IMR-90 (cell line): ENCODE measurements at regions not wholly inside any gene's neighbourhood (a gene's known extent, or its start where the extent isn't known, plus 50 kb on each side); places are given as distances from the start of the nearest gene placed in this dataset.

Experiments used
- ATAC-seq: fragments of 200-7000 bp; cut with Tn5 transposase; 2 replicates; pipeline ENCODE4 v1.9.1; 2020; ENCODE audit warnings: low read depth, mild to moderate bottlenecking, moderate library complexity
- BruUV-seq: library from RNA; stranded (reverse); fragments of 400-500 nt; replicated peaks from 2 replicates; lab custom pipeline; 2021; lab: Mats Ljungman, UMichigan
- CTCF ChIA-PET: fragments of 300-600 bp; formaldehyde crosslinking; extraction: SDS; loops from one replicate; lab custom pipeline; 2021; ENCODE audit warnings: antibody characterized with exemption; lab: Yijun Ruan, JAX
- POLR2A ChIA-PET: fragments of 300-600 bp; sonication (Branson Sonifier 250); formaldehyde crosslinking; loops from one replicate; lab custom pipeline; 2022; ENCODE audit warnings: antibody characterized with exemption; ENCODE audit not compliant: unreplicated experiment; lab: Charles Lee
- DNase-seq: peaks from one replicate; pipeline ENCODE4 v3.0.0; 2013
- H2AFZ ChIP-seq: replicated peaks from 2 replicates; pipeline ENCODE3; 2013; ENCODE audit warnings: low read length, mild to moderate bottlenecking; ENCODE audit not compliant: poor library complexity
- H2AK5ac ChIP-seq: 2 replicates; pipeline ENCODE4 v1.6.1; 2013; ENCODE audit warnings: low read depth, low read length, inconsistent platforms
- H2AK9ac ChIP-seq: replicated peaks from 2 replicates; pipeline ENCODE3; 2013; ENCODE audit warnings: mild to moderate bottlenecking, low read depth, low read length, moderate library complexity; ENCODE audit not compliant: poor library complexity
- H2BK120ac ChIP-seq: 2 replicates; pipeline ENCODE4 v1.6.1; 2013; ENCODE audit warnings: low read depth, low read length, inconsistent platforms
- H2BK15ac ChIP-seq: 3 replicates; pipeline ENCODE4 v1.6.1; 2013; ENCODE audit warnings: low read depth, low read length, inconsistent platforms
- H2BK20ac ChIP-seq: 2 replicates; pipeline ENCODE4 v1.6.1; 2013; ENCODE audit warnings: low read depth, mild to moderate bottlenecking, inconsistent platforms, low read length, moderate library complexity
- H2BK5ac ChIP-seq: 2 replicates; pipeline ENCODE4 v1.6.1; 2013; ENCODE audit warnings: mild to moderate bottlenecking, low read depth, low read length, inconsistent platforms; ENCODE audit not compliant: poor library complexity, severe bottlenecking
- H3K14ac ChIP-seq: replicated peaks from 2 replicates; pipeline ENCODE4 v1.6.1; 2013; ENCODE audit warnings: low read depth, low read length, inconsistent platforms
- H3K18ac ChIP-seq: 2 replicates; pipeline ENCODE4 v1.6.1; 2013; ENCODE audit warnings: low read depth, low read length, control low read depth
- H3K23ac ChIP-seq: 2 replicates; pipeline ENCODE4 v1.6.1; 2013; ENCODE audit warnings: low read depth, low read length, inconsistent platforms
- H3K27ac ChIP-seq: 2 replicates; pipeline ENCODE4 v1.5.1; 2013; ENCODE audit warnings: mild to moderate bottlenecking, control low read depth, low read length; ENCODE audit not compliant: insufficient read depth
- H3K27me3 ChIP-seq: 2 replicates; pipeline ENCODE4 v1.6.1; 2013; ENCODE audit warnings: low read length; ENCODE audit not compliant: control insufficient read depth, insufficient read depth
- H3K36me3 ChIP-seq: 2 replicates; pipeline ENCODE4 v1.6.1; 2013; ENCODE audit warnings: low read length, mixed read lengths; ENCODE audit not compliant: control insufficient read depth, insufficient read depth
- H3K4ac ChIP-seq: 2 replicates; pipeline ENCODE4 v1.6.1; 2013; ENCODE audit warnings: low read depth, low read length, inconsistent platforms
- H3K4me1 ChIP-seq: 2 replicates; pipeline ENCODE4 v1.6.1; 2013; ENCODE audit warnings: low read length, mixed read lengths; ENCODE audit not compliant: control insufficient read depth, insufficient read depth
- H3K4me2 ChIP-seq: 2 replicates; pipeline ENCODE4 v1.6.1; 2013; ENCODE audit warnings: low read depth, mild to moderate bottlenecking, control low read depth, low read length, moderate library complexity
- H3K4me3 ChIP-seq: 2 replicates; pipeline ENCODE4 v1.5.1; 2013; ENCODE audit warnings: low read depth, mild to moderate bottlenecking, control low read depth, low read length, moderate library complexity; ENCODE audit not compliant: insufficient read depth
- H3K56ac ChIP-seq: 2 replicates; pipeline ENCODE4 v1.6.1; 2013; ENCODE audit warnings: low read length, inconsistent platforms; ENCODE audit not compliant: insufficient read depth; ENCODE audit errors: extremely low read depth
- H3K79me1 ChIP-seq, 2 experiments: 2 replicates each; pipeline ENCODE4 v1.6.1; 2013; ENCODE audit warnings: low read length in 2 of 2, inconsistent platforms in 1 of 2, low read depth in 1 of 2
- H3K9ac ChIP-seq: 2 replicates; pipeline ENCODE4 v1.6.1; 2013; ENCODE audit warnings: low read depth, low read length, control low read depth
- H3K9me1 ChIP-seq: 2 replicates; pipeline ENCODE4 v1.6.1; 2013; ENCODE audit warnings: low read length, inconsistent platforms; ENCODE audit not compliant: insufficient read depth
- H3K9me3 ChIP-seq: 2 replicates; pipeline ENCODE4 v1.6.1; 2013; ENCODE audit warnings: low read length; ENCODE audit not compliant: control insufficient read depth, insufficient read depth
- H4K20me1 ChIP-seq: 2 replicates; pipeline ENCODE4 v1.6.1; 2013; ENCODE audit warnings: low read length, inconsistent platforms; ENCODE audit not compliant: insufficient read depth
- H4K5ac ChIP-seq: 2 replicates; pipeline ENCODE4 v1.6.1; 2013; ENCODE audit warnings: mild to moderate bottlenecking, low read depth, low read length, control low read depth
- H4K8ac ChIP-seq, 2 experiments: 2 replicates each; pipeline ENCODE4 v1.6.1; 2013; ENCODE audit warnings: low read depth in 2 of 2, low read length in 2 of 2, control low read depth in 1 of 2, inconsistent platforms in 1 of 2
- H4K91ac ChIP-seq: 2 replicates; pipeline ENCODE4 v1.6.1; 2013; ENCODE audit warnings: low read depth, low read length, inconsistent platforms; ENCODE audit not compliant: insufficient read depth
- BHLHE40 ChIP-seq: fragments of 150-350 bp; IDR thresholded peaks from 2 replicates; pipeline ENCODE4 v1.6.1; 2016; ENCODE audit warnings: mild to moderate bottlenecking, low read depth, low read length
- CEBPB ChIP-seq: IDR thresholded peaks from 2 replicates; pipeline ENCODE4 v1.6.1; 2012; ENCODE audit warnings: low read depth, low read length, improper control_type of control experiment
- MXI1 ChIP-seq: IDR thresholded peaks from 2 replicates; pipeline ENCODE4 v1.6.1; 2012; ENCODE audit warnings: low read depth, mild to moderate bottlenecking, low read length, moderate library complexity, borderline replicate concordance
- POLR2A ChIP-seq: IDR thresholded peaks from 2 replicates; pipeline ENCODE4 v1.6.1; 2012; ENCODE audit warnings: mild to moderate bottlenecking, low read depth, low read length
- RAD21 ChIP-seq: IDR thresholded peaks from 2 replicates; pipeline ENCODE4 v1.6.1; 2012; ENCODE audit warnings: low read length, improper control_type of control experiment
- RFX5 ChIP-seq: IDR thresholded peaks from 2 replicates; pipeline ENCODE4 v1.8.0; 2012; ENCODE audit warnings: low read depth, mild to moderate bottlenecking, low read length, moderate library complexity
- SMC3 ChIP-seq: fragments of 150-350 bp; IDR thresholded peaks from 2 replicates; pipeline ENCODE4 v1.6.1; 2016; ENCODE audit warnings: low read depth, mild to moderate bottlenecking, antibody characterized with exemption, low read length, moderate library complexity
- WGBS, 2 experiments: methylation state at CpG; one replicate each; pipeline versions ENCODE4 v1.1.5 to v1.1.7; 2013; ENCODE audit warnings: missing lambda C conversion rate in 2 of 2; ENCODE audit not compliant: insufficient read length in 1 of 2; ENCODE audit errors: extremely low coverage in 2 of 2; 5-methylcytosine and 5-hydroxymethylcytosine counted together
- dilution Hi-C: fragments of 300-500 bp; cut with HindIII; formaldehyde crosslinking; loops from one replicate; pipeline ENCODE4 v1.14.3; 2018; ENCODE audit warnings: low sequenced_read_pairs; ENCODE audit not compliant: unreplicated experiment
- in situ Hi-C: fragments of 300-500 bp; cut with MboI; formaldehyde crosslinking; loops from 3 replicates; pipeline ENCODE4 v1.14.3; 2019; ENCODE audit warnings: low sequenced_read_pairs, inconsistent platforms, mixed read lengths
- intact Hi-C: fragments of 100-400 bp; cut with micrococcal nuclease; formaldehyde crosslinking; loops from 2 replicates; pipeline ENCODE4 v1.10.0; 2022
- TF ChIP-seq, protein P1 (sequence below): fragments of 150-350 bp; IDR thresholded peaks from 2 replicates; pipeline ENCODE4 v1.6.1; 2016; ENCODE audit warnings: low read depth, mild to moderate bottlenecking, low read length, moderate library complexity, borderline replicate concordance

DNA sequence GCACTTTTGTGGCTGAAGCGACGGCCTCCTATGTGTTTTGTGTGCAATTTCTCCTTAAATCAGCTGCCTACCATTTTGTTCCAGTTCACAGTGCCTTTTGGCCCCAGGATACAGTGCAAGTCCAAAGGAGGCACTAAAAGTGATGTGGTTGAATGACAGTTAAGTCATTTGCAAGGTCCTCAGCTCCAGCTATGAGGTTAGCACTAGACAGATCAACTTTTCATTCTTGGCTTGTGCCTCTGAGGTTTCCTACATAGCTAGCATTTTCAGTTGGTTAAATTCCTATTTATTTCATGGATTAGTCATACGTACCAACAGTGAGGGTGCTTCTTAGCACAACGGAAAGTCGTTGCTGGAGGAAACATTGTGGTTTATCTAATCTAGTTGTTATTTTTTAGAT lies 59.3 kb upstream of the NTPCR start:
- no peak overlapping the region for H2BK20ac ChIP-seq
- no peak overlapping the region for H3K23ac ChIP-seq
- CTCF ChIA-PET = interaction anchor here (2.3 kb wide), 1 partner anchor 11 kb away, joined by 6 read pairs; no protein-coding TSS in a partner anchor
- no peak overlapping the region for H3K56ac ChIP-seq
- no peak overlapping the region for H2BK5ac ChIP-seq
- no peak overlapping the region for H2AFZ ChIP-seq
- dilution Hi-C loops (no loop called here), intact Hi-C loops (loop anchor here (5.0 to 10.0 kb wide), 2 partner anchors 221 to 256 kb away; partner anchors contain the start of gene SIPA1L2), in situ Hi-C loops (no loop called here)
- no peak overlapping the region for H3K4me3 ChIP-seq
- peak overlapping the region; percentile 33; the same call in 1 of the 2 replicates for H3K4me2 ChIP-seq
- no peak overlapping the region for H3K9ac ChIP-seq
- H3K9me1 ChIP-seq = no peaks in the 10 kb centered on the region
- H3K18ac ChIP-seq = no peak overlapping the region
- peaks cover 8% of the 10 kb centered on the region for H3K9me3 ChIP-seq
- WGBS, 2 experiments = no CpG with 5 or more reads among the region's 5 CpGs
- H2BK120ac ChIP-seq = no peak overlapping the region
- no peak overlapping the region for H4K91ac ChIP-seq
- peak; percentile 81 for DNase-seq
- TF ChIP-seq, protein P1, sequence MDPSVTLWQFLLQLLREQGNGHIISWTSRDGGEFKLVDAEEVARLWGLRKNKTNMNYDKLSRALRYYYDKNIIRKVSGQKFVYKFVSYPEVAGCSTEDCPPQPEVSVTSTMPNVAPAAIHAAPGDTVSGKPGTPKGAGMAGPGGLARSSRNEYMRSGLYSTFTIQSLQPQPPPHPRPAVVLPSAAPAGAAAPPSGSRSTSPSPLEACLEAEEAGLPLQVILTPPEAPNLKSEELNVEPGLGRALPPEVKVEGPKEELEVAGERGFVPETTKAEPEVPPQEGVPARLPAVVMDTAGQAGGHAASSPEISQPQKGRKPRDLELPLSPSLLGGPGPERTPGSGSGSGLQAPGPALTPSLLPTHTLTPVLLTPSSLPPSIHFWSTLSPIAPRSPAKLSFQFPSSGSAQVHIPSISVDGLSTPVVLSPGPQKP = no peak
- TF ChIP-seq RFX5 (no peak), POLR2A (no peak), BHLHE40 (peak; percentile 7; the same call in 1 of the 2 replicates), SMC3 (no peak), RAD21 (no peak), MXI1 (no peak), CEBPB (no peak)
- H4K8ac ChIP-seq = no peak overlapping the region
- peak; percentile 99 for ATAC-seq
- no peak overlapping the region for H3K4ac ChIP-seq
- H3K27me3 ChIP-seq = peaks cover 5% of the 10 kb centered on the region; the same call in 1 of the 2 replicates
- no peak overlapping the region for H2AK9ac ChIP-seq
- peaks cover 7% of the 10 kb centered on the region for H3K4me1 ChIP-seq
- POLR2A ChIA-PET = no interaction called here
- BruUV-seq = no TSS peak
- no peaks in the 10 kb centered on the region for H3K36me3 ChIP-seq
- H3K14ac ChIP-seq = no peak overlapping the region
- no peak overlapping the region for H2BK15ac ChIP-seq
- H4K20me1 ChIP-seq = no peaks in the 10 kb centered on the region
- H3K79me1 ChIP-seq = no peaks in the 10 kb centered on the region
- H4K5ac ChIP-seq = no peak overlapping the region
- H3K27ac ChIP-seq = no peak overlapping the region; the same call in 1 of the 2 replicates
- no peak overlapping the region for H2AK5ac ChIP-seq
